Heart left ventricle (tissue), 16 donors: ENCODE measurements at regions not wholly inside any gene's neighbourhood (a gene's known extent, or its start where the extent isn't known, plus 50 kb on each side); places are given as distances from the start of the nearest gene placed in this dataset.

ENCODE experiments used
- ATAC-seq, 4 donors: fragments of 200-7000 bp; cut with Tn5 transposase; one replicate each; pipeline ENCODE4 v1.9.1; 2020 to 2022; ENCODE audit warnings: moderate library complexity in 4 of 4, mild to moderate bottlenecking in 3 of 4, moderate number of reproducible peaks in 1 of 4
- DNase-seq, 5 donors: peaks; one replicate each; pipeline ENCODE4 v3.0.0-alpha.2; 2020
- H3K27ac ChIP-seq, 12 donors: fragments of 200-600 bp; sonication (generic) in 4 of 12; one replicate each; pipeline versions ENCODE4 v1.5.0 to v1.8.0; 2016 to 2022; ENCODE audit warnings: mild to moderate bottlenecking in 2 of 12
- H3K27me3 ChIP-seq, 9 donors: fragments of 200-600 bp; sonication (generic) in 2 of 9; one replicate each; pipeline versions ENCODE4 v1.5.1 to v1.8.0; 2016 to 2022; ENCODE audit warnings: mild to moderate bottlenecking in 3 of 9
- H3K36me3 ChIP-seq, 9 donors: fragments of 200-600 bp; sonication (generic) in 2 of 9; one replicate each; pipeline versions ENCODE4 v1.5.0 to v1.8.0; 2018 to 2022; ENCODE audit warnings: mild to moderate bottlenecking in 2 of 9
- H3K4me1 ChIP-seq, 12 donors: fragments of 200-600 bp; sonication (generic) in 4 of 12; one replicate each; pipeline versions ENCODE4 v1.5.0 to v1.8.0; 2016 to 2022; ENCODE audit warnings: mild to moderate bottlenecking in 3 of 12
- H3K4me3 ChIP-seq, 12 donors: fragments of 200-600 bp; sonication (generic) in 4 of 12; one replicate each; pipeline versions ENCODE4 v1.5.0 to v1.8.0; 2017 to 2022; ENCODE audit warnings: mild to moderate bottlenecking in 9 of 12, moderate library complexity in 4 of 12
- H3K9me3 ChIP-seq, 12 donors: fragments of 200-600 bp; sonication (generic) in 4 of 12; one replicate each; pipeline versions ENCODE4 v1.5.0 to v1.8.0; 2016 to 2022; ENCODE audit warnings: mild to moderate bottlenecking in 1 of 12
- CTCF ChIP-seq, 12 donors: fragments of 200-600 bp; sonication (generic) in 4 of 12; IDR thresholded peaks; one replicate each; pipeline versions ENCODE4 v1.5.0 to v1.8.0; 2018 to 2022; ENCODE audit warnings: antibody characterized with exemption in 12 of 12, mild to moderate bottlenecking in 5 of 12
- POLR2A ChIP-seq, 2 donors: fragments of 450-650 bp; IDR thresholded peaks; one replicate each; pipeline ENCODE4 v1.6.1; 2017; ENCODE audit warnings: antibody characterized with exemption in 2 of 2, mild to moderate bottlenecking in 2 of 2, moderate library complexity in 2 of 2
- WGBS, 4 donors: extraction: QIAGEN DNeasy Blood & Tissue Kit in 2 of 4; methylation state at CpG; one replicate each; pipeline versions ENCODE4 v1.1.5 to v1.1.7; 2013 to 2018; 5-methylcytosine and 5-hydroxymethylcytosine counted together
- intact Hi-C, 10 donors: fragments of 100-400 bp; cut with DNase I; formaldehyde crosslinking; loops; one replicate each; pipeline versions ENCODE4 v1.11.1 to v1.14.2; 2022
- donor health status: ischemic (EF 13 %, LVEDD 7.1; RV severe dilation, severe dysfunction).
- donor health status: healthy with polysubstance abuse.
- donor health status: DM: no; HTN: yes; CAD: no.
- donor health status: DM: no; HTN: no; CAD: no.
- donor health status: ischemic (EF 25% LVEDD 6.9; RV normal size, moderate dysfunction).
- donor health status: ischemic (EF 25% LVEDD 5.7; RV mildly dilated, moderate dysfunction).
- donor health status: healthy.
- donor health status: DM: yes; HTN: yes; CAD: no.
- donor health status: ischemic (EF 35%, LVEDD 5.7; RV mildly dilated, moderate dysfunction).
- donor health status: nonischemic (EF 11% LVEDD 7.7; RV severe dilation, severe dysfunction).
- donor health status: DM: yes; HTN: yes; CAD: no.
- donor health status: PGD.
- donor health status: ischemic (EF 29% LVEDD 5.4; RV normal size, mild dysfunction).
- donor health status: nonischemic (EF 23%, LVEDD 6.1; RV moderate dilation, normal function).

GRCh38 chr11:111099028-111099713, 146.4 kb upstream of the POU2AF2 start:
- Histone ChIP-seq H3K27ac (no peak overlapping the region), H3K4me1 (no peaks in the 10 kb centered on the region), H3K27me3 (peaks cover 0 to 12% (median 0%) of the 10 kb centered on the region in 9 donors), H3K9me3 (no peaks in the 10 kb centered on the region), H3K36me3 (no peaks in the 10 kb centered on the region), H3K4me3 (no peak overlapping the region)
- 74 to 80% (median 75%) methylated on average over 2 of the region's 2 CpGs for WGBS, 4 donors
- ATAC-seq, result no peak
- intact Hi-C loops, result no loop called here
- TF ChIP-seq POLR2A (IDR thresholded peaks at IDR 0.05) (no peak), CTCF (IDR thresholded peaks at IDR 0.05) (no peak)
- DNase-seq, result no peak

GRCh38 chr11:111098091-111098490, 147.4 kb upstream of the POU2AF2 start:
- Histone ChIP-seq H3K4me1 (no peaks in the 10 kb centered on the region), H3K27ac (no peak overlapping the region), H3K27me3 (peaks cover 0 to 12% (median 0%) of the 10 kb centered on the region in 9 donors), H3K4me3 (no peak overlapping the region), H3K9me3 (no peaks in the 10 kb centered on the region), H3K36me3 (no peaks in the 10 kb centered on the region)
- intact Hi-C loops, result no loop called here
- TF ChIP-seq POLR2A (IDR thresholded peaks at IDR 0.05), result no peak
- no peak for TF ChIP-seq CTCF (IDR thresholded peaks at IDR 0.05)
- ATAC-seq (no peak), DNase-seq (no peak)
- 89 to 100% (median 93%) methylated on average over 1 of the region's 1 CpG for WGBS, 4 donors

GRCh38 chr11:111097191-111097590, 148.3 kb upstream of the POU2AF2 start:
- Histone ChIP-seq H3K27me3 (peaks cover 0 to 12% (median 0%) of the 10 kb centered on the region in 9 donors), H3K36me3 (no peaks in the 10 kb centered on the region), H3K4me3 (peak overlapping the region in 9 of 12 donors; percentile 25 to 50 (median 43)), H3K27ac (no peak overlapping the region), H3K4me1 (no peaks in the 10 kb centered on the region), H3K9me3 (no peaks in the 10 kb centered on the region)
- peak in 3 of 4 donors; percentile 62 to 64 (median 63) for ATAC-seq
- DNase-seq, result peak in 4 of 5 donors; percentile 31 to 41 (median 34)
- TF ChIP-seq POLR2A (IDR thresholded peaks at IDR 0.05) (no peak), CTCF (IDR thresholded peaks at IDR 0.05) (no peak)
- 45 to 65% (median 50%) methylated on average over 11 of the region's 11 CpGs for WGBS, 4 donors
- intact Hi-C loops, result no loop called here

GRCh38 chr11:111095327-111095726, 150.2 kb upstream of the POU2AF2 start:
- intact Hi-C loops, result no loop called here
- TF ChIP-seq CTCF (IDR thresholded peaks at IDR 0.05) (no peak), POLR2A (IDR thresholded peaks at IDR 0.05) (no peak)
- no peak overlapping the region for H3K4me3 ChIP-seq
- 93 to 98% (median 95%) methylated on average over 1 of the region's 1 CpG for WGBS, 4 donors
- H3K4me1 ChIP-seq, result no peaks in the 10 kb centered on the region
- no peak overlapping the region for H3K27ac ChIP-seq
- DNase-seq (no peak), ATAC-seq (no peak)
- H3K27me3 ChIP-seq, result peaks cover 0 to 12% (median 0%) of the 10 kb centered on the region in 9 donors
- H3K36me3 ChIP-seq, result no peaks in the 10 kb centered on the region
- no peaks in the 10 kb centered on the region for H3K9me3 ChIP-seq
